Mucosa of descending colon (tissue), 3 donors: ENCODE measurements at regions not wholly inside any gene's neighbourhood (a gene's known extent, or its start where the extent isn't known, plus 50 kb on each side); places are given as distances from the start of the nearest gene placed in this dataset.
"Not testable (repeated sequence)": the region's sequence is repeated elsewhere in the genome, so short reads cannot be mapped to it uniquely, and the experiment has no call there.

ENCODE experiments used
- ATAC-seq: fragments of 200-7000 bp; cut with Tn5 transposase; one replicate; pipeline ENCODE4 v1.9.1; 2020; ENCODE audit warnings: mild to moderate bottlenecking, moderate library complexity
- DNase-seq, 3 donors: peaks; one replicate each; pipeline ENCODE4 v3.0.0-alpha.2; 2020
- H3K36me3 ChIP-seq: fragments of 200-600 bp; one replicate; pipeline ENCODE4 v1.8.0; 2021; ENCODE audit warnings: low read depth, mild to moderate bottlenecking
- H3K4me1 ChIP-seq: fragments of 200-600 bp; one replicate; pipeline ENCODE4 v1.8.0; 2021; ENCODE audit warnings: low read depth, mild to moderate bottlenecking
- H3K4me3 ChIP-seq: fragments of 200-600 bp; one replicate; pipeline ENCODE4 v1.8.0; 2021; ENCODE audit warnings: mild to moderate bottlenecking
- H3K9me3 ChIP-seq: fragments of 200-600 bp; one replicate; pipeline ENCODE4 v1.8.0; 2021; ENCODE audit warnings: mild to moderate bottlenecking
- CTCF ChIP-seq: fragments of 200-600 bp; IDR thresholded peaks from one replicate; pipeline ENCODE4 v1.8.0; 2022; ENCODE audit warnings: antibody characterized with exemption, mild to moderate bottlenecking
- intact Hi-C, 2 donors: fragments of 100-400 bp; cut with DNase I in 1 of 2; cut with micrococcal nuclease in 1 of 2; formaldehyde crosslinking; loops; one replicate each; pipeline versions ENCODE4 v1.11.0 to v1.11.1; 2022; cut with DNase I, micrococcal nuclease
- donor health status: DM: no; HTN: no; CAD: no; lungs with moderate emphysema.
- donor health status: DM: no; HTN: no; CAD: no.
- donor health status: DM: no; HTN: yes; CAD: no.

GRCh38 chr13:56528040-56528790 is 612.5 kb upstream of the PRR20A start:
- Histone ChIP-seq H3K9me3 (peaks cover 7% of the 10 kb centered on the region), H3K4me3 (no peak overlapping the region), H3K36me3 (no peaks in the 10 kb centered on the region), H3K4me1 (no peaks in the 10 kb centered on the region)
- intact Hi-C loops: no loop called here
- TF ChIP-seq CTCF: no peak
- DNase-seq (no peak), ATAC-seq (no peak)

GRCh38 chr13:56530096-56530495 is 610.6 kb upstream of the PRR20A start:
- DNase-seq: no peak
- no peak for ATAC-seq
- Histone ChIP-seq H3K4me3 (no peak overlapping the region), H3K4me1 (no peaks in the 10 kb centered on the region), H3K36me3 (no peaks in the 10 kb centered on the region), H3K9me3 (no peaks in the 10 kb centered on the region)
- TF ChIP-seq CTCF: no peak
- intact Hi-C loops: no loop called here

GRCh38 chr13:56547921-56548320 is 592.8 kb upstream of the PRR20A start:
- DNase-seq, H3K4me3 ChIP-seq, ATAC-seq, H3K4me1 ChIP-seq, H3K36me3 ChIP-seq, intact Hi-C loops: not testable (repeated sequence)
- H3K9me3 ChIP-seq: peaks cover 26% of the 10 kb centered on the region

GRCh38 chr13:56558698-56559320 is 581.9 kb upstream of the PRR20A start:
- ATAC-seq (no peak), DNase-seq (no peak)
- Histone ChIP-seq H3K9me3 (peaks cover 19% of the 10 kb centered on the region), H3K4me3 (no peak overlapping the region), H3K4me1 (no peaks in the 10 kb centered on the region), H3K36me3 (no peaks in the 10 kb centered on the region)
- intact Hi-C loops: no loop called here
- no peak for TF ChIP-seq CTCF

- no peak for TF ChIP-seq CTCF
- intact Hi-C loops: no loop called here
- no peak for ATAC-seq
These were observed 579.4 kb upstream of the PRR20A start for GRCh38 chr13:56561327-56561726.

GRCh38 chr13:56563663-56564062 is 577.1 kb upstream of the PRR20A start:
- DNase-seq: no peak
- no peak for ATAC-seq
- no peak for TF ChIP-seq CTCF
- Histone ChIP-seq H3K4me1 (no peaks in the 10 kb centered on the region), H3K36me3 (no peaks in the 10 kb centered on the region), H3K9me3 (peaks cover 27% of the 10 kb centered on the region), H3K4me3 (no peak overlapping the region)
- intact Hi-C loops: no loop called here

More at GRCh38 chr13:56561327-56561726, 579.4 kb upstream of the PRR20A start:
- no peak for DNase-seq
- Histone ChIP-seq H3K4me1 (no peaks in the 10 kb centered on the region), H3K9me3 (peaks cover 21% of the 10 kb centered on the region), H3K4me3 (no peak overlapping the region), H3K36me3 (no peaks in the 10 kb centered on the region)
